Brain microvascular endothelial cell (primary cell): ENCODE measurements at regions not wholly inside any gene's neighbourhood (a gene's known extent, or its start where the extent isn't known, plus 50 kb on each side); places are given as distances from the start of the nearest gene placed in this dataset.

ENCODE experiments used
- DNase-seq: peaks from one replicate; pipeline ENCODE4 v3.0.0-alpha.2; 2020
- H3K27ac ChIP-seq: fragments of 250-450 bp; sonication (Bioruptor Pico); 2 replicates; pipeline ENCODE4 v1.5.1; 2020; ENCODE audit warnings: mild to moderate bottlenecking, moderate library complexity
- H3K27me3 ChIP-seq: fragments of 250-450 bp; sonication (Bioruptor Pico); replicated peaks from 2 replicates; pipeline ENCODE4 v1.5.1; 2020; ENCODE audit warnings: mild to moderate bottlenecking
- H3K36me3 ChIP-seq: fragments of 250-450 bp; sonication (Bioruptor Pico); replicated peaks from 2 replicates; pipeline ENCODE4 v1.5.1; 2020; ENCODE audit warnings: mild to moderate bottlenecking
- H3K4me3 ChIP-seq: 2 replicates; pipeline ENCODE4 v1.5.1; 2011; ENCODE audit warnings: low read depth, mild to moderate bottlenecking, control low read depth, low read length, moderate library complexity
- CTCF ChIP-seq: IDR thresholded peaks from 2 replicates; pipeline ENCODE4 v1.5.1; 2011; ENCODE audit warnings: low read depth, mild to moderate bottlenecking, moderate library complexity, low read length, control low read depth, inconsistent platforms; ENCODE audit errors: missing control alignments
- in situ Hi-C: cut with HindIII; loops from 2 replicates; pipeline ENCODE4 v1.10.0; 2017; ENCODE audit warnings: low sequenced_read_pairs, low pct_ligation_motif_present

GRCh38 chr4:18536428-18536827 is 514.9 kb upstream of the LCORL start:
- TF ChIP-seq CTCF, result no peak
- no peak for DNase-seq
- in situ Hi-C loops, result no loop called here

GRCh38 chr4:18535948-18536347 is 514.4 kb upstream of the LCORL start:
- DNase-seq, result no peak

More at GRCh38 chr4:18536428-18536827, 514.9 kb upstream of the LCORL start:
- Histone ChIP-seq H3K27ac (no peak overlapping the region), H3K36me3 (no peaks in the 10 kb centered on the region), H3K4me3 (no peak overlapping the region), H3K27me3 (no peaks in the 10 kb centered on the region)

GRCh38 chr4:18533262-18533775 is 511.8 kb upstream of the LCORL start:
- Histone ChIP-seq H3K27me3 (no peaks in the 10 kb centered on the region), H3K27ac (no peak overlapping the region), H3K36me3 (no peaks in the 10 kb centered on the region), H3K4me3 (no peak overlapping the region)
- no peak for TF ChIP-seq CTCF
- DNase-seq, result no peak
- in situ Hi-C loops, result no loop called here

More at GRCh38 chr4:18535948-18536347, 514.4 kb upstream of the LCORL start:
- no peak overlapping the region for H3K27ac ChIP-seq
- in situ Hi-C loops, result no loop called here
- TF ChIP-seq CTCF, result no peak
- no peaks in the 10 kb centered on the region for H3K36me3 ChIP-seq
- no peak overlapping the region for H3K4me3 ChIP-seq
- no peaks in the 10 kb centered on the region for H3K27me3 ChIP-seq

- in situ Hi-C loops, result no loop called here
- no peak for TF ChIP-seq CTCF
- no peak overlapping the region for H3K27ac ChIP-seq
- no peak overlapping the region for H3K4me3 ChIP-seq
- no peak for DNase-seq
- H3K36me3 ChIP-seq, result no peaks in the 10 kb centered on the region
- H3K27me3 ChIP-seq, result no peaks in the 10 kb centered on the region
Observed at GRCh38 chr4:18531731-18532130, 510.2 kb upstream of the LCORL start.

- TF ChIP-seq CTCF, result no peak
- DNase-seq, result no peak
- in situ Hi-C loops, result no loop called here
- H3K4me3 ChIP-seq, result no peak overlapping the region
- H3K27ac ChIP-seq, result no peak overlapping the region
- no peaks in the 10 kb centered on the region for H3K36me3 ChIP-seq
- no peaks in the 10 kb centered on the region for H3K27me3 ChIP-seq
Observed at GRCh38 chr4:18529482-18529881, 507.9 kb upstream of the LCORL start.

- TF ChIP-seq CTCF, result no peak
- in situ Hi-C loops, result no loop called here
Observed at GRCh38 chr4:18524667-18525066, 503.1 kb upstream of the LCORL start.

More at GRCh38 chr4:18524667-18525066, 503.1 kb upstream of the LCORL start:
- H3K36me3 ChIP-seq, result no peaks in the 10 kb centered on the region
- no peak for DNase-seq
- H3K27ac ChIP-seq, result no peak overlapping the region
- no peak overlapping the region for H3K4me3 ChIP-seq
- no peaks in the 10 kb centered on the region for H3K27me3 ChIP-seq
